ENCODE measurements at regions not wholly inside any gene's neighbourhood (a gene's known extent, or its start where the extent isn't known, plus 50 kb on each side); places are given as distances from the start of the nearest gene placed in this dataset.

DNA sequence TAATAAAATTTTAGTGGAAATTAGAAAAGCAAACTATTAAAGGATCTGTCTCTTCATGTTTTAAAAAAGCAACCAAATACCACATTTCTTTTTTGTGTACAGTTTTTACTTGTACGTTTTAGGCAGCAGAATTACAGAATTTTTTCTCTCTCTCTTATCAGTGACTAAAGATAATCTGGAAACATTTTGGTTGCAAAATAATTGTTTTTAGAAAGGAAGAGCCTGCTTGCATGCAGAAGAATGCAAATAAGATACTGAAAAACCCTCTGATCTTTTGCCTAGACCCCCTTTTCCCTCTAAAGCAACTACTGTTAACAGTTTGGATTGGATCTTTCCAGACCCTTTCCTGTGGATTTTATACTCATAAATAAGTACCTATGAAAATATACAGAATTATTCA lies 75.9 kb upstream of the SGCD start:
- Histone ChIP-seq H3K27me3 (ENCODE audit: control insufficient read depth, insufficient read depth, low read length) (no peaks in the 10 kb centered on the region), H3K36me3 (ENCODE audit: control insufficient read depth, insufficient read depth, low read length) (no peaks in the 10 kb centered on the region), H3K4me3 (ENCODE audit: low read depth, low read length) (no peak overlapping the region)
- FAIRE-seq (no peak), DNase-seq (ENCODE audit: low read depth) (no peak)
- TF ChIP-seq, protein P1, sequence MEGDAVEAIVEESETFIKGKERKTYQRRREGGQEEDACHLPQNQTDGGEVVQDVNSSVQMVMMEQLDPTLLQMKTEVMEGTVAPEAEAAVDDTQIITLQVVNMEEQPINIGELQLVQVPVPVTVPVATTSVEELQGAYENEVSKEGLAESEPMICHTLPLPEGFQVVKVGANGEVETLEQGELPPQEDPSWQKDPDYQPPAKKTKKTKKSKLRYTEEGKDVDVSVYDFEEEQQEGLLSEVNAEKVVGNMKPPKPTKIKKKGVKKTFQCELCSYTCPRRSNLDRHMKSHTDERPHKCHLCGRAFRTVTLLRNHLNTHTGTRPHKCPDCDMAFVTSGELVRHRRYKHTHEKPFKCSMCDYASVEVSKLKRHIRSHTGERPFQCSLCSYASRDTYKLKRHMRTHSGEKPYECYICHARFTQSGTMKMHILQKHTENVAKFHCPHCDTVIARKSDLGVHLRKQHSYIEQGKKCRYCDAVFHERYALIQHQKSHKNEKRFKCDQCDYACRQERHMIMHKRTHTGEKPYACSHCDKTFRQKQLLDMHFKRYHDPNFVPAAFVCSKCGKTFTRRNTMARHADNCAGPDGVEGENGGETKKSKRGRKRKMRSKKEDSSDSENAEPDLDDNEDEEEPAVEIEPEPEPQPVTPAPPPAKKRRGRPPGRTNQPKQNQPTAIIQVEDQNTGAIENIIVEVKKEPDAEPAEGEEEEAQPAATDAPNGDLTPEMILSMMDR (IDR thresholded peaks at IDR 0.05; ENCODE audit: insufficient read depth, low read length, severe bottlenecking), result no peak

DNA sequence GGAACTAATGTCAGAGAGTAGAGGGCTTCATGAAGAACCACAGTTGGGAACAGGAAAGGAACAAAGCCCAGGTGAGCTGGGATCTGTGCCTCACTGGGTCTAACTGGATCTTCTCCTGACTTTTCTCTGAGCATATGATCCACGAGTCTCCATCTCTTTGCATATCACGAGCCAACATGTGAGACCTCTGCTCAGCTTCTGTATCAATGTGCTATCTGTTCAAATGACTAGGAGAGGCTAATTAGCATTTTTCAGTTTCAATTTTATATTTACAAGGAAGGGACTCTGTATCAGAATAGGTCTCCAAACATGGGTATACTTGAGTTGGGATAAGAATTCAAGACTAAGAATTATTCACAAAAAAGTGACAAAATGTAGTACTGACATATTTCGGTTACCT lies 73.8 kb upstream of the SGCD start:
- no peak for FAIRE-seq

DNA sequence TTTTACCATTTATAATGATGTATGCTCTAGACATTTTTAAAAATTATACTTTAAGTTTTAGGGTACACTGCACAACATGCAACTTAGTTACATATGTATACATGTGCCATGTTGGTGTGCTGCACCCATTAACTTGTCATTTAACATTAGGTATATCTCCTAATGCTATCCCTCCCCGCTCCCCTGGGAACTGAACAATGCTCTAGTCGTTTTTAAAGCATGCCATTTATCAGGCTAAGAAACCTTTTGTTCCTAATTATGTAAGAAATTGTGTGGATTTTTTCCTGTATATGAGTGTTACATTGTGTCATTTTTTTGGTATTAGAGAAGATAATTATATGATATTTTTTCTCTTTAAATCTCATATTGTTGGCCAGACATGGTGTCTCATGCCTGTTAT lies 72.8 kb upstream of the SGCD start:
- DNase-seq (ENCODE audit: low read depth) (no peak), FAIRE-seq (no peak)
- Histone ChIP-seq H3K27me3 (ENCODE audit: control insufficient read depth, insufficient read depth, low read length) (no peaks in the 10 kb centered on the region), H3K4me3 (ENCODE audit: low read depth, low read length) (no peak overlapping the region), H3K36me3 (ENCODE audit: control insufficient read depth, insufficient read depth, low read length) (no peaks in the 10 kb centered on the region)
- TF ChIP-seq, protein P1 (IDR thresholded peaks at IDR 0.05; ENCODE audit: insufficient read depth, low read length, severe bottlenecking), result no peak

More for the DNA sequence above, 73.8 kb upstream of the SGCD start:
- Histone ChIP-seq H3K36me3 (ENCODE audit: control insufficient read depth, insufficient read depth, low read length) (no peaks in the 10 kb centered on the region), H3K27me3 (ENCODE audit: control insufficient read depth, insufficient read depth, low read length) (no peaks in the 10 kb centered on the region), H3K4me3 (ENCODE audit: low read depth, low read length) (no peak overlapping the region)
- TF ChIP-seq, protein P1 (IDR thresholded peaks at IDR 0.05; ENCODE audit: insufficient read depth, low read length, severe bottlenecking), result no peak
- no peak for DNase-seq (ENCODE audit: low read depth)

DNA sequence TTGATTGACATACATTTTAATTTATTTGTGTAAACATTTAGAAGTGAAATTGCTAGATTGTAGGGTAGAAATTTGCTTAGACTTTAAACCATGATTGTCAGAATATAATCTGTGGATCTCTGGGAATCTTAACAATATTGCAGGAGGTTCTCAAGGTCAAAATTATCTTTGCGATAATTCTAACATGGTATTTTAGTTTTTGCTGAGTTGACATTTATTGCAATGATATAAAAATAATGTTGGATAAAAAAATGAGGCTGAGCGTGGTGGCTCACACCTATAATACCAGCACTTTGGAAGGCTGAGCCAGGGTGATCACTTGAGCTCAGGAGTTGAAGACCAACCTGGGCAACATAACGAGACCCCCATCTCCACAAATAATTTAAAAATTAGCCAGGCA lies 70.3 kb upstream of the SGCD start:
- TF ChIP-seq, protein P1 (IDR thresholded peaks at IDR 0.05; ENCODE audit: insufficient read depth, low read length, severe bottlenecking), result no peak

DNA sequence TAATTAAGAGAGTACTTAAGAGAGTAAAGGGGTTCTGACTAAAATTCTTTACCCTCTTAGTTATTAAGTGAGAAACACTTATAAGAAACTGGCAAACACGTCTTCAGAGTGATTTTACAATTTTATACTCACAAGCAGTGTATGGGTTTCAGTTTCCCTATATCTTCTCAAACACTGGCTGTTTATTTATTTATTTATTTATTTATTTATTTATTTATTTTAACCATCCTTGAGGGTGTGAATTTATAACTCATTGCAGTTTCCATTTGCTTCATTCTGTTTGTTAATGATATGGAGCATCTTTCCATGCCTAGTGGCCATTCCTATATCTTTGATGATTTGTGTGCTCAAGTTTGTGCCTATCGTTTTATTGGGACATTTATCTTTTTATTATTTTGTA lies 68.0 kb upstream of the SGCD start:
- no peak for FAIRE-seq
- H3K4me3 ChIP-seq (ENCODE audit: low read depth, low read length), result no peak overlapping the region

More for the DNA sequence above, 70.3 kb upstream of the SGCD start:
- DNase-seq (ENCODE audit: low read depth) (no peak), FAIRE-seq (no peak)
- Histone ChIP-seq H3K4me3 (ENCODE audit: low read depth, low read length) (no peak overlapping the region), H3K27me3 (ENCODE audit: control insufficient read depth, insufficient read depth, low read length) (no peaks in the 10 kb centered on the region), H3K36me3 (ENCODE audit: control insufficient read depth, insufficient read depth, low read length) (no peaks in the 10 kb centered on the region)

DNA sequence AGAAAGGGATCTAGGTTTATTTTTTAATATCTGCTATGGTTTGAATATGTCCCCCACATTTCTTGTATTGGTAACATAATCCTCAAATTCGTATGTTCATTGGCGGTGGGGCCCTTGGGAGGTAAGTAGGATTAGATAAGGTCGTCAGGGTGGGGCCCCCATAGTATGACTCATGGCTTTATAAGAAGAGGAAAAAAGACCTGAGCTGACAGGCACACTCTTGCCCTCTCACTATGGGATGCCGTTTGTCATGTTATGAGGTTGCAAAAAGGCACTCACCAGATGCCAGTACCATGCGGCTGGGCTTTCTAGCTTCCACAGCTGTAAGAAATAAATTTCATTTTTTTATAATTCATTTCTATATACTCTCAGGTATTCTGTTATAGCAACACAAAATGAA lies 67.3 kb upstream of the SGCD start:
- TF ChIP-seq, protein P1 (IDR thresholded peaks at IDR 0.05; ENCODE audit: insufficient read depth, low read length, severe bottlenecking), result no peak
- FAIRE-seq, result no peak
- DNase-seq (ENCODE audit: low read depth), result no peak
- Histone ChIP-seq H3K36me3 (ENCODE audit: control insufficient read depth, insufficient read depth, low read length) (no peaks in the 10 kb centered on the region), H3K4me3 (ENCODE audit: low read depth, low read length) (no peak overlapping the region), H3K27me3 (ENCODE audit: control insufficient read depth, insufficient read depth, low read length) (no peaks in the 10 kb centered on the region)

More for the DNA sequence above, 68.0 kb upstream of the SGCD start:
- DNase-seq (ENCODE audit: low read depth), result no peak
- Histone ChIP-seq H3K27me3 (ENCODE audit: control insufficient read depth, insufficient read depth, low read length) (no peaks in the 10 kb centered on the region), H3K36me3 (ENCODE audit: control insufficient read depth, insufficient read depth, low read length) (no peaks in the 10 kb centered on the region)
- TF ChIP-seq, protein P1 (IDR thresholded peaks at IDR 0.05; ENCODE audit: insufficient read depth, low read length, severe bottlenecking), result no peak

Measured in bronchial epithelial cell (primary cell).